ENCODE measurements at regions not wholly inside any gene's neighbourhood (a gene's known extent, or its start where the extent isn't known, plus 50 kb on each side); places are given as distances from the start of the nearest gene placed in this dataset.

DNA sequence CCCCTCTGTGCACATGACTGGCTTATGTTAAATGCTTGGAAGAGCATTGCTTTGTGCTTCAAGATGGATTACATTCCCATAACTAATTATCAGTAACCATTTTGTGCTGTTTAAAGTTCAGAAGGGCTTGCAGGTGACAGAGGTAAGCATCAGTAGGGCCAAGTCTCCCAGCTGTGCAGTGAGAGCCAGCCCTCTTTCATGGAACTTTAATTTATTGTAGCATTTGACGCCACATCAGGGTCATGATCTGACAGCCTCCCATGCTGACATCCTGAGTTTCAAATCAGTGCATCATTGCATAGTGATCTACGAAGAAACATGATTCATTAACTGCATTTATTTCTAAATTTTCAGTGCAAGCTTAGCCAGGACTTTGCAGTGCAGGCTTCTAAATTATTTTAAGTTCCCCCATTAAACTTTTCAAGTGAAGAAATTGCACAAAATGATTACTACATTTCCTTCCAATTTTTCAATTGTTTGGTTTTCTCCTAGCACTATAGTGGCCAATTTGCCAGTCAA is 380.9 kb downstream of the UTRN start:
- TF ChIP-seq, protein P1, sequence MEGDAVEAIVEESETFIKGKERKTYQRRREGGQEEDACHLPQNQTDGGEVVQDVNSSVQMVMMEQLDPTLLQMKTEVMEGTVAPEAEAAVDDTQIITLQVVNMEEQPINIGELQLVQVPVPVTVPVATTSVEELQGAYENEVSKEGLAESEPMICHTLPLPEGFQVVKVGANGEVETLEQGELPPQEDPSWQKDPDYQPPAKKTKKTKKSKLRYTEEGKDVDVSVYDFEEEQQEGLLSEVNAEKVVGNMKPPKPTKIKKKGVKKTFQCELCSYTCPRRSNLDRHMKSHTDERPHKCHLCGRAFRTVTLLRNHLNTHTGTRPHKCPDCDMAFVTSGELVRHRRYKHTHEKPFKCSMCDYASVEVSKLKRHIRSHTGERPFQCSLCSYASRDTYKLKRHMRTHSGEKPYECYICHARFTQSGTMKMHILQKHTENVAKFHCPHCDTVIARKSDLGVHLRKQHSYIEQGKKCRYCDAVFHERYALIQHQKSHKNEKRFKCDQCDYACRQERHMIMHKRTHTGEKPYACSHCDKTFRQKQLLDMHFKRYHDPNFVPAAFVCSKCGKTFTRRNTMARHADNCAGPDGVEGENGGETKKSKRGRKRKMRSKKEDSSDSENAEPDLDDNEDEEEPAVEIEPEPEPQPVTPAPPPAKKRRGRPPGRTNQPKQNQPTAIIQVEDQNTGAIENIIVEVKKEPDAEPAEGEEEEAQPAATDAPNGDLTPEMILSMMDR (IDR thresholded peaks at IDR 0.05) = no peak
- no peak for TF ChIP-seq POLR2A (IDR thresholded peaks at IDR 0.05)
